ENCODE measurements at regions not wholly inside any gene's neighbourhood (a gene's known extent, or its start where the extent isn't known, plus 50 kb on each side); places are given as distances from the start of the nearest gene placed in this dataset.
"Not testable (repeated sequence)": the region's sequence is repeated elsewhere in the genome, so short reads cannot be mapped to it uniquely, and the experiment has no call there.

DNA sequence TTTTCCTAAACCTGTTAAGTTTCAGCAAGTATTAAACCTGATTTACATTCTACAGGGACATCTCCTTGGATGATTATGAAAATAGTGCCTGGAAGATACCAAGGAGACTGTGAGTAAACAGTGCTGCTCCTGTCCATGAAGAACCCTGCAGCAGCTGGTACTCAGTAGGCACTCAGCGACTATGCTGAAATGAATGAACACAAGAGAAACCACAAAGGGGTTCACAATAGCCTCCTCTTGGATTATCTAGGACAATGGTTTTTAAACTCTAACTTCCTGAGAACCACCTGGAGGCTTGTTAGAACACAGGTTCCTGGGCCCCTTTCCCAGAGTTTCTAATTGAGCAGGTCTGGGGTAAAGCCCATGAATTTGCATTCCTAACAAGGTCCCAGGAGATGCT is 488.4 kb upstream of the UBE2E2 start:
- DNase-seq, result no peak

DNA sequence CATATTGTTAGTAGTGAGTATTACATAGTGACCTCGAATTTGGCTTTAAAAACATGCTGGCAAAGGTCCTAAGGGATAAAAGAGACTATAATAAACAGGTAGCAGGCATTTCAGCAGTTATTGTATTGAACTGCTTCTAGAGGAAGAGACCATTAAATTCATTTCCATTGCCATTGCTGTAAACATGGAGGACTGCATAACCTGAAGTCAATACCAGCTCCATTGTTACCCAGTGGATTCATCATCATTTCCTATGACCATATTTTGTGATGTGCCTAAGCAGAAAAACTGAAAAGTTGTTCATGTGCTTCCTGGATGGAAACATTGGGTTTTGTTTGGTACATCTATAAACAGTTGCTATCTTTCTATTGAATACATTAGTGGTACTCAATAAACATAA is 482.5 kb upstream of the UBE2E2 start:
- no peak for DNase-seq

DNA sequence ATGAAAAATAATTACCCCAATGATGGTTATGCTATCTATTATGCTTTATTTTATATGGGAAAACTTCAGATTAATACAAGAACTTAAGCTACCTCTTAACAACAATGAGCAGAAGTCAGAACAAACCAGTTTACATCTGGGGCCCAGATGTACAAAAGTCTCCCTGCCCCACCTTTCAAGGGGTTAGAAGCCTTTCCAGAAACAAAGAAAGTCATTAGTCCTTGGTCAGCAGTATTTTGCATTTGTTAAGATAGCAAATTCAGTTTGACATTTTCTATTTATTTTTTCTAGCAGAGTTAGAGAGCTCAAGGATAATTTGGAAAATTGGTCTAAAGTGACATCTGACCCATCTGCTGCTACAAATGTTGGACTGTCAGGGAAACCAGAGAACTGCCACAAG is 478.7 kb upstream of the UBE2E2 start:
- DNase-seq, result no peak

DNA sequence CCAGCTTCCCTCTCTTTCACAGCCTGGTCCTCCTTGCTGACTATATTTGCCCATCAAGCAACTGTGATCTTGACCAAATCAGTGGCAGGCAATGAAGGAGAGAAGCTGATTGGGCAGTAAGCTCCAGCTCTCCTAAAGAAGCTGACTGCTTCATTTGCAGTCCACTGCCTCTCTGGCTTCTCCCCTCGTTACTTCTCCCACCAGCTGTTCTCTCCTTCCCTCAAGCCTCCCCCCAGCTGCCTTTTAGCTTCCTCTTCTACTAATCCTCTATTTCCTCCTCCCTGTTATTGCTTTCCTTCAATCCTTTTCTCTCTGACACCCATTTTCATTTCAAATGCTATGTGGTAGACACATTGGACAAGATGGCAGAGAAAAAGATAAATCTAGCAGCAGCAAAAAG is 474.7 kb upstream of the UBE2E2 start:
- no peak for DNase-seq

DNA sequence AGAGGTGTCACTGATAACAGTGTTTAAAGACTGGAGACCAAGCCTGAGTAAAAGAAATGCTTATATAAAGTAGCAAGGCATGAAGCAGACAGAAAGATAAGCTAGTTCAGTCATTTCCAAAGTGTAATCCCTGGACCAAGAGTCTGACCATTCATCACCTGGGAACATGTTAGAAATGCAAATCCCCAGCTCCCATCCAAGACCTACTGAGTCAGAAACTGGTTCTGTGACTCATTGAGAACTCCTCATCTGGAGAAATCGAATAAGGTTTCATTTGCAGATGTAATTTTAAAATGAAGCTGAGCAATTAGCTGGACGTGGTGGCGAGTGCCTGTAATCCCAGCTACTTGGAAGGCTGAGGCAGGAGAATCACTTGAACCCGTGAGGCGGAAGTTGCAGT is 473.9 kb upstream of the UBE2E2 start:
- no peak for DNase-seq

DNA sequence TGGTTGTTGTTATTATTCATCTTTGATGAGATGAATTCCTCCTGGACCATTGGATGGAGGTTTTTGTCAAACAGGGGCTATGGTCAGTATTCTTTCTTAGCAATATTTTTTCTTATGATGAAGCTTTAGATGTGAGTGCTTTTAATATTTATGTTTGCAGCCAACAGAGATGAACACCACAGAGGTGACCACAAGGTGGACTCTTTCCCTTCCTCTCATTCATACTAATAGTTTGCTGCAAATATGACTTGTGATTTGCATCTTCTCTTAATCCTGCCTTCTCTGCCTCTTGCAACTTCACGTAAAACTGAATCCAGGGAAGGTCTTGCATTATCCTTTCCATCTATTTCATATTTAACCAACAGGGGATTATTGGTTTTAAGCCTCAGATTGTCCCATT is 473.1 kb upstream of the UBE2E2 start:
- no peak for DNase-seq

DNA sequence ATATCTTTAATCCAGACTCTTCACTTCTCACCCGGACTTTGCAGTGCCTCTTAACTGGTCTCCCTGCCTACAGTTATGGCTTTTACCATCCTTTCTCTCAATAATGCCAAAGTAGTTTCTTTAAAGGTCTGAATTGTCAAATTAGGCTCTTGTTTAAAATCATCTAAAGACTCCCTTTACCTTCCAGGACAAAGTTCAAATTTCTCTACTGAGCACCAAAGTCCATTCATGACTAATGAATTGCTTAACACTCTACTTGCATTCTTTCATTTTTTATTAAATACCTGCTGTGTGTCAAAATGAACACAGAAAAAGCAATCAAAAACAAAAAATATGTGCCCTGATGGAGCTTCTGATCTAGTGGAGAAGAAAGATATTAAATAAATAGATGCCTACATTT is 472.4 kb upstream of the UBE2E2 start:
- DNase-seq, result no peak

DNA sequence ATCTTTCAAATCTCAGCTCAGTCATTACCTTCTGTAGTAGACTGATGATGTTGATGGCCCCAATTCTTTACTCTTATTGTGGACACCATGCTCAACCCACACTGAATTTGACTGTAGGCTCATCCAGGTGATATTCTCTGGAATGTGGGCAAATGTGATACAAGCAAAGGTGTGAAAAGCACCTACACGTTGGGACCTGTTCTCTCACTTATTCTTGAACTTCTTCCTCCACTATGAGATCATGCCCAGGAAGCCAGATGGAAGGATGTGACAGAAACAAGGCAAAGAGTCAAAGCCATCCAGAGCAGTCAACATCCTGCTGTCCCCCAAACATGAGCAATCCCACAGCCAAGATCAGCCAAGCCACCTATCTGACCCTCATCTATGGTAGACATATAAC is 471.2 kb upstream of the UBE2E2 start:
- DNase-seq, result no peak

DNA sequence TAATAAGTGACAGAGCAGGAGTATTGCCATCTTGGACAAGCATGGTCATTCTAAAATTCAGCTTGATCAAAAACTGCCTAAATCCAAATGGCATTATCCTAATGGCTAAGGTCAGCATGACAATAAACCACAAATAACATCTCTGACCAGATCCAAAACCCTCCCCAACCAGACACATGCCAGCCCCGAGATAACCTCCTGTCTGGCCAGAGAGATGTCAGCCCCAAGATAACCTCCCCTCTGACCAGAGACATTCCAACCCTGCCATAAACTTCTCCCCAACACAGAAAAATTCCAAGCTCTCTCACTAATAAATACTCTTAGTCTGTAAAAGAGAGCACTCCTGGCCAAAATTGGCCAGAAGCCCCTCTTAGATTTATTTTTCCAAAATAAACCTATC is 470.5 kb upstream of the UBE2E2 start:
- no peak for DNase-seq

DNA sequence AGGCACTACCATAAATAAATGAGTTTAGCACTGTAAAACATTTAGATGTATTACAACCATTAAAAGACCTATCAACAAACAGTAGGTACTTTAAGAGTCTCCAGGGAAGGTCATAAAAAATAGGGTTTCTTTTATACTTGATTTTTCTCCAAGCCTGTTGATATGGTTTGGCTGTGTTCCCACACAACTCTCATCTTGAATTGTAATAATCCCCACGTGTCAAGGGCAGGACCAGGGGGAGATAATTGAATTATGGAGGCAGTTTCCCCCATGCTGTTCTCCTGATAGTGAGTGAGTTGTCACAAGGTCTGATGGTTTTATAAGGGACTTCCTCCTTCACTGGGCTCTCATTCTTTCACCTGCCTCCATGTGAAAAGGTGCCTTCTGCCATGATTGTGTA is 468.9 kb upstream of the UBE2E2 start:
- no peak for DNase-seq

DNA sequence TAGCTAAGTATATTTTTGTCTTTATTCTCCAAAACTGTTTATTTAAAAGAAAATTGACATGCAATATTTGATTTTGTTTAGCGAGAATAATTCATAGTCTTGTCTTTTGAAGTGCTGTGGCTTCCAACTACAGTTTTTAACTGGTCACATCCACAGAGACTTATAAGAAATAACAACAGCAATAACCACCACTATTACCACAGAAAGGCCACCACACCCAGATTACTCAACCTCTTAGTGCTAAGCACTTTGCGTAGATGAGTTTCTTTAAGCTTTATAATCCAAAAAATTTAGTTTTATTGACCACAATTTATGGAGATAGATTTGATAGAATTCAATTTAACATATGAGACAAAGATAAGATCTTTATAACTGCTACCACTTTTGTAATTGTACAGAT is 468.4 kb upstream of the UBE2E2 start:
- DNase-seq, result no peak

DNA sequence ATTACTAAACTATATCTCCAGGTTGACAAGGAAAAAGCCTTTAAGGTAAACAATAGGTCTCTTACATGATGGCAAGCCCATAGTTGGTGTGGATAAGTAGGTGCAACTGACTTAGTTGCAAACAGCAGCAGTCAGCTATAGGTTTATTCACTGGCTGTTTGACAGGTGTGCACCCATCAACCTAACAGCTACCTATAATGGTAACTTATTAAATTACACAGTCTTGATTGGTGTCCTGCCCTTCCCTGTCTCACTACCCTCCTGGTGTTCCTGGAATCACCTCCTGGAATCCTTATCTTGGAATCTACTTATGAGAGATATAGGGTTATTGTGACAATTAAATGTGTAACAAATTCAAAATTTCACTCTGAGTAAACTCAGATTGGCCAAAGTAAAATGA is 467.8 kb upstream of the UBE2E2 start:
- DNase-seq, result no peak

DNA sequence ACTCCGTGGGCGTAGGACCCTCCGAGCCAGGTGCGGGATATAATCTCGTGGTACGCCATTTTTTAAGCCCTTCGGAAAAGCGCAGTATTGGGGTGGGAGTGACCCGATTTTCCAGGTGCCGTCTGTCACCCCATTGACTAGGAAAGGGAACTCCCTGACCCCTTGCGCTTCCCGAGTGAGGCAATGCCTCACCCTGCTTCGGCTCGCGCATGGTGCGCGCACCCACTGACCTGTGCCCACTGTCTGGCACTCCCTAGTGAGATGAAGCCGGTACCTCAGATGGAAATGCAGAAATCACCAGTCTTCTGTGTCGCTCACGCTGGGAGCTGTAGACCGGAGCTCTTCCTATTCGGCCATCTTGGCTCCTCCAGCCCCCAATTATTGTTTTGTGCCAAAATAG is 459.7 kb upstream of the UBE2E2 start:
- DNase-seq, result not testable (repeated sequence)

DNA sequence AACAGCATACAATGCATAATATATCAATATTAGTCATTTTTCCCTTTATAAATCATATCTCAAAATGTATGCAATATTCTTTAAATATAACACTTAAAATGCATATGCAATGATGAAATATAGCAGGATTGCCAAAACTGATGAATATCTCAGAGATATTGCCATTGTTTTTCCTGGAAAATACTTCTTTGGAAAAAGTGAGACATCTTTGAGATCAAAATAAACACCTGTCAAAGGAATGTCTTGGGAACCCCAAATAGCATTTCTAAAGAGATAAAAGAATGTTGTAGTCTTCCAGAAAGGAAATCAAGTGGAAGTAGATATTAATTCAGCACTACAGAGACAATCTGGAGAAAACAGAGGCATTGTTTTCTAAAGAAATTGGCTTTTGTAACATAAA is 457.8 kb upstream of the UBE2E2 start:
- no peak for DNase-seq

DNA sequence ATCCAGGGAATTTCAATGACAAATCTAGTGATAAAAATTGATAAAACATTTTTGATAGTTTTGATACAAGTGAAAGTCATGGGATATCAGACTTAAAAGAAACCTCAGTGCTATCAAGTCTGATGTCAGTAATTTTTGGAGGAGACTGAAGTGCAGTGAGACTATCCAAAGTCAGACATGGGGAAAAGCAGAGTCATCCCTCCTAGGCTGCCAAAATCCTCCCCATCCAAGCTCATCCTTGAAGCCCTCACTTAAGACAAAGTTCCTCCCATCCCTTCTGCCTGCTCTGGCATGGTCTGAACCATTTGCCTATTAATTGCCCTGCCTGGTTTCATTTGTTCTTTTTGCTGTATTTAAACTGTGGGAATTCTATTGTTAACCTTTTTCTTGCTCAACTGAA is 456.9 kb upstream of the UBE2E2 start:
- DNase-seq, result no peak

DNA sequence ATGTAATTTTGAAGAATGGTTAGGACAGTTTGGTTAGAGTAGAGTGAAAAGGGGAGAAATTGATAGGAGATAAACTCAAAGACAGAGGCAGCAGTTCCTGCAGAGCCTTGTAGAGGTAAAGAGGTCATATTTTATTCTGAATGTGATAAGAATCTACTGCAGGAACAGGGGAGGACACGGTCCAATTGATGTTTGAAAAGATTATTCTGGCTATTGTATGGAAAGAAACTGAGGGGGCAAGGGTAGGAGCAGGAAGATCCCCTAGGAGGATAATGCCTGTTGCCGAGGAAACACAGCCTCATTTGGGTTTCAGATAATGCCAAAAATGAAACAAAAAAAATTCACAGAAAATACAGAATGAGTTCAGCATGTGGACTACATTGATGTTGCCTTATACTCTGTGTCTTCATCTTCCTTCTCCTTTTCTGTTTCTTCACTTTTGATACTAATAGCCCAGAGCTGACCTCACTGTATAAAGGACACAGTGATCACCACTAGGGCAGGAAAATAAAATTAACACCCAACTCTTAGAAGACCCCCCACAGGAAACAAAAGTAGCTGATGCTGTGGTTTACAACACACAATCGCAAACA is 454.6 kb upstream of the UBE2E2 start:
- no peak for DNase-seq

DNA sequence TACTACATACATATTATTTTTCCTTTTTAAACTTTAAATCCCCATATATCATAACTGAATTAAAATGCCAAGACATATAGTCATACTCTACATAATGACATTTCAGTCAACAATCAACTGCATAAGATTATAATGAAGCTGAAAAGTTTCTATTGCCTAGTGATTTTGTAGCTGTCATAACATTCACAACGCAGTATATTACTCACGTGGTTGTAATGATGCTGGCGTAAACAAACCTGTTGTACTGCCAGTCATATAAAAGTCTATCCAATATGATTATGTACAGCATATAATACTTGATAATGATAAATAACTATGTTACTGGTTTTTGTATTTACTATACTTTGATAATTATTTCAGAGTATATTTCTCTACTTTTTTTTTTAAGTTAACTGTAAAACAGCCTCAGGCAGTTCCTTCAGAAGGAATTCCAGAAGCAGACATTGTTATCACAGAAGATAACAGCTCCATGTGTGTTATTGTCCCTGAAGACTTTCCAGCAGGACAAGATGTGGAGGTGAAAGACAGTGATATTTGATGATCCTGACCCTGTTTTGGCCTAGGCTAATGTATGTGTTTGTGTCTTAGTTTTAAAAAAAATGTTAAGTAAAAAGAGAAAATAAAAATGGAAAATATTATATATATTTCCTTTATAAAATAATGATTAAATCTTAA is 443.4 kb upstream of the UBE2E2 start:
- DNase-seq, result no peak

DNA sequence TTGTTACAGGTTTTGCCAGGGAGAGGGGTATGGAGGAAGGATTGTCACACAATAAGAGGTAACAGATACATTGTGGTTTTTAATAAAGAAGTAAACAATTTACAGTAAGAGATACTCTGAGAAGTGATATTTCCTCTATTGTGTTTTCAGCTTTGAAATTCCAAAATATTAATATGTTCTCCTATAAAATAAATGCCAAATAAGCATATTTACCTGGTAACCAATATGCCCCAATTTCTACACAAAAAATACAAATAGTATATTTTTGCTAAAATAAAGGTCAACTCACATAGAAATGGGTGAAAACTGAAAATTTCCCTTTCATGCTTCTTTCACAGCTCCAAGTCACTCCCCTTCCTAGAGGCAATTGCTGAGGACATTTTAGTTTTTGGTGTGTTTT is 437.4 kb upstream of the UBE2E2 start:
- DNase-seq, result no peak

DNA sequence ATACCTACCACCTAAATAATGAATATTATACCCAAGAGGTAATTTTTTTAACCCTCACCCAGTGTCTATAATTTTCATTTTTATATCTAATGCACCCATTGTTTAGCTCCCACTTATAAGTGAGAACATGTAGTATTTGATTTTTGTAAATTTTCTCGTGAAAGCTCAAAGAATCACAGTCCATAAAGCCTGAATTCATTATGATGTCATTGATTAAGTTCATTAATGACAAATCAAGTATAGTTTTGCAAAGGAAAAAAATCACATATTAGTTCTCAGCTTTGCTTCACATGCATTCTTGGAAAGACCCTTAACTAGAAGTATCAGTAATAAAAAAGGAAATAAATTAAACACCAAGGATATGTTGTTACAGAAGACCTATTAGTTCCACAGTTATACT is 425.3 kb upstream of the UBE2E2 start:
- no peak for DNase-seq

DNA sequence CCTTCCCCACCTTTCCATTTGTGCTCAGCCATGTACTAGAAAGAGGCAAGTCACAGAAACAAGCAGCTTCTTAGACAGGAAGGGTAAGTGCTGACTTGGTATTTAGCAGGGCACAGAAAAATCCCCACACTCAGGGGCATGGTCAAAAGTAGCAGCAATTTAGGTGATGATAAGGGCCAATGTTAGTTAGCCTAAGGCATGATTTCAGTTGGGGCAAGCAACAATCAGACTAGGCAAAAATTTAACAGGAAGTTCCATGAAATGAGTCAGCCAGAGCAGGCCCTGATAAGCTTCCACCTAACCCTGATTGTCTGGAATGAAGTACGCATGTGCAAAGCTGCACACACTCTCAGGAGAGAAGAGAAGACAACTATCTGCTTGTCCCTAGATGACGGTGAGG is 423.4 kb upstream of the UBE2E2 start:
- DNase-seq, result no peak

DNA sequence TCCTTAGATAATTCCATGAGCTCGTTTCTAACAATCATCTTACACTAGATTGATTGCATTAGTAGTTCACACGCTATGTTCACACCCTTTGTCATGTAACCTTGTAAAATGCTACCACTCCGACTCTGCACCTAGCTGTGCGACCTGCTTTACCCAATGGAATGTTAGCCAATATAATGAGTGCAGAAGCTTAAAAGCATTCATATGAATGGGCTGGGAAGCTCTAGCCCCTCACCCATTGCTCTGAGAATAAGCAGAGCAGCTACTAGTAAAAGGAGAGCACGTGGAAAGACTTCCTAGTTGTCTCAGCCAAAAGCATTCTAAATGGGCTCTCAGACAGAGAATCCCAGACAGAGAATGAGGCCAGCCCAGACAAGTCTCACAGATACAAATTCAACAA is 410.6 kb upstream of the UBE2E2 start:
- no peak for DNase-seq

DNA sequence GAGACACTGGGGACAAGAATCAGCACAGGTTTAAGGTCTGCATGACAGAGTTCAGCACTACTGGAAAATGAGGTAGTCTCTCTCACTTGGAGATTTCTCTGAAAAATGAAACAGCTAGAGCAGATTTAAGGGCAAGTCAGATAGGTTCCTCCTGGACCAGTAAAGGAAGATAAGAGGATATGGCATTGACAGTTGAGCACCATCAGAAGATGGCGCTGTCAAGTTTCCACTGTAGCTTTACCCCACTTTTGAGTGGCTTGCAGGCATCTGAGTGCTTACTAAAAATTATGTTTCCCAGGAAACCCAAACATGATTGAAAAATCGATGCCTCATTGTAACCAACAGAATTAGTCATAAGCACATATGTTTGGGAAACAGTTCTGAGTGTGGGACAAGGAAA is 407.2 kb upstream of the UBE2E2 start:
- DNase-seq, result no peak

DNA sequence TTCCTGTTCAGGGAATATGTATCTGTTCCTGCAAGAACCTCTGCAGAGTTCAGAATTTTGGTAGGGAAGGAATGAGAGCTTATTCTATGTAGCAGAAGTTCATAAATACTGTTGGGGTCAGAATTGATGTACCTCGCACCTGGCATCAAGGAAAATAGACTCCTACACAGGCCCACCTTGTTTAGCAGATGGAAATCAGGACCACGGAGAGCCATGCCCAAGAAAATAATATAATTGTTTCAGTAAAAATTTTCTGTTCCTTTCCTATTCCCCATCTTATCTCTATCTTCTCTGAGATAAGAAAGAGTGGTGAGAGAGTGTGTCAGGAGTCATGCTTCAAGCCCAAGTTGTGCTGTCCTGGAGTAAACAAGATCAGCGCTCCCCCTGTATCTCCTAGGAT is 404.7 kb upstream of the UBE2E2 start:
- DNase-seq, result no peak

DNA sequence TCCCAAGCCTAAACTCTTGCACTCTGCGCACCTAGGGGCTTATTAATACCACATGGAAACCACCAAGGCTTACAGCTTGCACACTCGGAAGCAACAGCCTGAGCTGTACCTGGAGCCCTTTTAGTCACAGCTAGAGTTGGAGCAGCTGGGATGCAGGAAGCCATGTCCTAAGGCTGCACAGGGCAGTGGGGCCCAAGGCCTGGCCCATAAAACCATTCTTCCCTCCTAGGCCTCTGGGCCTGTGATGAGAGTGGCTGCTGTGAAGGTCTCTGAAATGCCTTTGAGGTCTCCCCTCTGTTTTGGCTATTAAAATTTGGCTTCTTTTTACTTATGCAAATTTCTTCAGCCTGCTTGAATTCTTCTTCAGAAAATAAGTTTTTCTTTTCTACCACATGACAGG is 383.9 kb upstream of the UBE2E2 start:
- no peak for DNase-seq

DNA sequence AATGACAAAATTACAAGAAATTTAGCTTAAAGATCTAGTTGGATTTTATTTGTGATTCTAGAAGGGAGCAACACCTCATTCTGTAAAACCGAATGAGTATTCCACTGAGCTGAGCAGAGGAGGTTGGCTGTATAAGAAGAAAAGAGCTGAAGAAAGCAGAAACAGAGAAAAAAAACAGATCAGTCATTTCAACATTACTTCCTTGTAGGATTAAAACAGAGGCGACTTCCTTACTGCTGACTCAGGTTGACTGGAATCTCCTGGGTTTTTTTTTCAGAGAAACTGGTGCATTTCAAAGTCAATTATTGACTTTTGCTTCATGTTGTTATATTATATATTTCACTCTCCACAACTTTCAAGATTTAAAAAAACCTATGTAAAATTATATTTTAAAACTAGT is 368.1 kb upstream of the UBE2E2 start:
- DNase-seq, result no peak

DNA sequence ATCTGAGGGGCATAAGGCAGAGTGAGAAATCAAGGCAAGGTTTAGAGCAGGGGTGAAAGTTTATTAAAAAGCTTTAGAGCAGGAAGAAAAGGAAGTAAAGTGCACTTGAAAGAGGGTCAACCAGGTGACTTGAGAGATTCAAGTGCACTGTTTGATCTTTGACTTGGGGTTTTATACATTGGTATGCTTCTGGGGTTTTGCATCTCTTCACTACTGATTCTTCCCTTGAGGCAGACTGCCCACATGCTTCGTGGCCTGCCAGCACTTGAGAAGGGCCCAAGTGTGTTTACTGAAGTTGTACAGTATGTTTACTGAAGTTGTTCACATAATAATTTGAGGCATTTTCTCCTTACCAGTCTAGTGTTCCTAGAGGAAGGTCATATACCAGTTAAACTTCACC is 367.0 kb upstream of the UBE2E2 start:
- DNase-seq, result no peak
